SU-DHL-6 (cell line): ENCODE measurements at regions not wholly inside any gene's neighbourhood (a gene's known extent, or its start where the extent isn't known, plus 50 kb on each side); places are given as distances from the start of the nearest gene placed in this dataset.

Source experiments
- H2AFZ ChIP-seq: fragments of 200-600 bp; sonication (generic); 2 replicates; pipeline ENCODE4 v1.6.1; 2014; ENCODE audit warnings: low read depth, mild to moderate bottlenecking, moderate library complexity, mixed read lengths, antibody characterized with exemption, low read length; ENCODE audit not compliant: severe bottlenecking
- H3F3A ChIP-seq: fragments of 200-600 bp; shearing (Covaris generic); 2 replicates; pipeline ENCODE4 v1.6.0; 2016; ENCODE audit warnings: antibody characterized with exemption, mild to moderate bottlenecking; ENCODE audit not compliant: insufficient read depth
- H3K27ac ChIP-seq: fragments of 200-600 bp; sonication (generic); 2 replicates; pipeline ENCODE4 v1.5.1; 2016; ENCODE audit warnings: low read depth, mild to moderate bottlenecking, low read length, moderate library complexity, mixed read lengths
- H3K27me3 ChIP-seq: fragments of 200-600 bp; sonication (generic), shearing (Covaris generic); 2 replicates; pipeline ENCODE4 v1.6.0; 2014; ENCODE audit warnings: mild to moderate bottlenecking, low read length
- H3K36me3 ChIP-seq: fragments of 200-600 bp; sonication (generic); 2 replicates; pipeline ENCODE4 v1.6.1; 2014; ENCODE audit warnings: mild to moderate bottlenecking, low read length, mixed read lengths
- H3K4me2 ChIP-seq: fragments of 300-600, 200-600 bp; shearing (Covaris generic), sonication (generic); 2 replicates; pipeline ENCODE4 v1.6.0; 2014; ENCODE audit warnings: low read length, low read depth, mild to moderate bottlenecking; ENCODE audit not compliant: poor library complexity, severe bottlenecking
- H3K4me3 ChIP-seq: fragments of 200-600 bp; sonication (generic); 2 replicates; pipeline ENCODE4 v1.5.1; 2014; ENCODE audit warnings: antibody characterized with exemption, low read length, mild to moderate bottlenecking, mixed read lengths; ENCODE audit not compliant: insufficient read depth, poor library complexity, severe bottlenecking
- H3K79me2 ChIP-seq: fragments of 200-600 bp; sonication (generic); 2 replicates; pipeline ENCODE4 v1.6.1; 2014; ENCODE audit warnings: mild to moderate bottlenecking, low read length, moderate library complexity; ENCODE audit not compliant: insufficient read depth
- H3K9ac ChIP-seq: fragments of 200-600 bp; sonication (generic); 2 replicates; pipeline ENCODE4 v1.7.0; 2014; ENCODE audit warnings: mild to moderate bottlenecking, low read length
- H3K9me2 ChIP-seq: fragments of 200-600 bp; sonication (generic); replicated peaks from 2 replicates; pipeline ENCODE4 v1.6.1; 2014; ENCODE audit warnings: low read length; ENCODE audit not compliant: insufficient read depth
- H3K9me3 ChIP-seq: fragments of 200-600 bp; sonication (generic); 2 replicates; pipeline ENCODE4 v1.6.1; 2014; ENCODE audit warnings: low read length, mixed read lengths; ENCODE audit not compliant: insufficient read depth
- H4K20me1 ChIP-seq: fragments of 200-600 bp; sonication (generic); 2 replicates; pipeline ENCODE4 v1.6.1; 2014; ENCODE audit warnings: low read depth, mild to moderate bottlenecking, antibody characterized with exemption, low read length, moderate library complexity, mixed read lengths
- EZH2phosphoT487 ChIP-seq: fragments of 200-600 bp; sonication (generic), shearing (Covaris generic); conservative IDR thresholded peaks from 2 replicates; pipeline ENCODE4 v1.6.1; 2018; ENCODE audit warnings: mild to moderate bottlenecking, antibody characterized with exemption, low read length, moderate library complexity, mixed read lengths
- TF ChIP-seq, protein P1 (sequence below): fragments of 200-600 bp; sonication (generic); IDR thresholded peaks from one replicate; pipeline ENCODE4 v1.5.1; 2017; ENCODE audit warnings: antibody characterized with exemption, mild to moderate bottlenecking, low read length, moderate library complexity; ENCODE audit not compliant: insufficient read depth, poor library complexity, severe bottlenecking

DNA sequence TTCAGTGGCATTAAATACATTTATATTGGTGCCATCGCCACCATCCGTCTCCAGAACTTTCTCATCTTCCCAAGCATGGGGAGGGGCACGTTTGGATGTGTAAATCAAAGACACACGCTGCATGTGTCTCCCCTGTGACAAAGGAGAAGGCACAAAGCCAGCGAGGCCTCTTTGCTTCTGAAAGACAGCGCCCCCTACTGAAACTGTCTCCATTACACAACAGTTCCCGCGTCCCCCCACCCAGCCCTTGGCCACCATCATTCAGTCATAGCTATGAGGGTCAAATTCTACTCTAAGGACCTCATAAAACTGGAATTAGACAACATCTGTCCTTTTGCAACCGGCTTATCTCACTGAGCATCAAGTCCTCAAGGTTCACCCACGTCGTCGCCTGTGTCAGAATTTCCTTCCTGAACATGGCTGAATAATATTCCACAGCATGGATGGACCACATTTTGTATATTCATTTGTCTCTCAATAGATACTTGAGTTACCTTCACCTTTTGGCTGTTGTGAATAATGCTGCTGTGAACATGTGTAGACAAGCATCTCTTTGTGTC lies 64.8 kb downstream of the IGF2 start:
- TF ChIP-seq, protein P1, sequence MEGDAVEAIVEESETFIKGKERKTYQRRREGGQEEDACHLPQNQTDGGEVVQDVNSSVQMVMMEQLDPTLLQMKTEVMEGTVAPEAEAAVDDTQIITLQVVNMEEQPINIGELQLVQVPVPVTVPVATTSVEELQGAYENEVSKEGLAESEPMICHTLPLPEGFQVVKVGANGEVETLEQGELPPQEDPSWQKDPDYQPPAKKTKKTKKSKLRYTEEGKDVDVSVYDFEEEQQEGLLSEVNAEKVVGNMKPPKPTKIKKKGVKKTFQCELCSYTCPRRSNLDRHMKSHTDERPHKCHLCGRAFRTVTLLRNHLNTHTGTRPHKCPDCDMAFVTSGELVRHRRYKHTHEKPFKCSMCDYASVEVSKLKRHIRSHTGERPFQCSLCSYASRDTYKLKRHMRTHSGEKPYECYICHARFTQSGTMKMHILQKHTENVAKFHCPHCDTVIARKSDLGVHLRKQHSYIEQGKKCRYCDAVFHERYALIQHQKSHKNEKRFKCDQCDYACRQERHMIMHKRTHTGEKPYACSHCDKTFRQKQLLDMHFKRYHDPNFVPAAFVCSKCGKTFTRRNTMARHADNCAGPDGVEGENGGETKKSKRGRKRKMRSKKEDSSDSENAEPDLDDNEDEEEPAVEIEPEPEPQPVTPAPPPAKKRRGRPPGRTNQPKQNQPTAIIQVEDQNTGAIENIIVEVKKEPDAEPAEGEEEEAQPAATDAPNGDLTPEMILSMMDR, result peak; percentile 30
- no peak for TF ChIP-seq EZH2phosphoT487
- Histone ChIP-seq H3K36me3 (no peaks in the 10 kb centered on the region), H3K9ac (no peak overlapping the region), H3F3A (no peaks in the 10 kb centered on the region), H3K27me3 (0 out of 2 replicates have a peak, but pooled peaks cover 2% of the 10 kb centered on the region), H4K20me1 (0 out of 2 replicates have a peak, but pooled peaks cover 3% of the 10 kb centered on the region), H2AFZ (no peak overlapping the region), H3K9me2 (no peaks in the 10 kb centered on the region), H3K4me2 (no peak overlapping the region), H3K9me3 (no peaks in the 10 kb centered on the region), H3K27ac (no peak overlapping the region), H3K79me2 (no peaks in the 10 kb centered on the region), H3K4me3 (no peak overlapping the region)

DNA sequence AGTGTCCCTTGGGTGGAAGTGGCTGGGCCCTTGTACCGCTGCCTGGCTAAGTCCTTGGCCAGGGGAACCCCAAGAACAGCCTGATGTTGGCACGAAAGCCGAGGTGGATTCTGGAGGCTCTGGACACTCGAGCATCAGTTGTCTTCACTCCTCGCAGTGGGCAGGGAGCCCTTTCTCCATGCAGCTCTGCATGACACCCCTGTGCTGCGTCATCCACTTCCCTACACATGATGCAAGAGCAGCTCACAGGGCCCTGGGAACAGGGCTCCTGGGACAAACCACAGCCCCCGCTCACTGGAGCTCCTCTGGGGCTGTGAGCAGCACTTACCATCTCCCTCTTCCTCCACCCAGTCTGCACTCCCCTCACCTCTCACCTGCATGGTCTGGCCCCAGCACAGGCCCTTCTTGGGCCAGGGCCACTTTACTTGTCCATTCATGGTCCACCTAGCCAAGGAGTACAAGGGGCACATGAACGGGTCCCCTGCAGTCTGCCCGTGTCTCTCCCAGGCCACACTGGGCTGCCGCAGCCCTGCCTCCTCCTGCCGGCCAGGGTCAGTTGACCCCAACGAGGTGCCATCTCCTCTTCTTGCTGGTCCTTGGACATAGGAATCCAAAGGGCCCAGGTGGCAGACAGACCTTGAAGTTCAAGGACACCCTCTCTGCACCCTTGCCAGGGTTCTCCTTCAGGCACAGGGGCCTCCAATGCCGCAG lies 66.5 kb downstream of the IGF2 start:
- Histone ChIP-seq H2AFZ (no peak overlapping the region), H3K36me3 (no peaks in the 10 kb centered on the region), H3K79me2 (no peaks in the 10 kb centered on the region), H3K27me3 (0 out of 2 replicates have a peak, but pooled peaks cover 2% of the 10 kb centered on the region), H3F3A (no peaks in the 10 kb centered on the region), H3K27ac (no peak overlapping the region), H3K9me3 (no peaks in the 10 kb centered on the region), H3K9ac (no peak overlapping the region), H4K20me1 (no peaks in the 10 kb centered on the region), H3K4me3 (no peak overlapping the region), H3K4me2 (no peak overlapping the region), H3K9me2 (no peaks in the 10 kb centered on the region)
- TF ChIP-seq, protein P1, result no peak
- no peak for TF ChIP-seq EZH2phosphoT487

DNA sequence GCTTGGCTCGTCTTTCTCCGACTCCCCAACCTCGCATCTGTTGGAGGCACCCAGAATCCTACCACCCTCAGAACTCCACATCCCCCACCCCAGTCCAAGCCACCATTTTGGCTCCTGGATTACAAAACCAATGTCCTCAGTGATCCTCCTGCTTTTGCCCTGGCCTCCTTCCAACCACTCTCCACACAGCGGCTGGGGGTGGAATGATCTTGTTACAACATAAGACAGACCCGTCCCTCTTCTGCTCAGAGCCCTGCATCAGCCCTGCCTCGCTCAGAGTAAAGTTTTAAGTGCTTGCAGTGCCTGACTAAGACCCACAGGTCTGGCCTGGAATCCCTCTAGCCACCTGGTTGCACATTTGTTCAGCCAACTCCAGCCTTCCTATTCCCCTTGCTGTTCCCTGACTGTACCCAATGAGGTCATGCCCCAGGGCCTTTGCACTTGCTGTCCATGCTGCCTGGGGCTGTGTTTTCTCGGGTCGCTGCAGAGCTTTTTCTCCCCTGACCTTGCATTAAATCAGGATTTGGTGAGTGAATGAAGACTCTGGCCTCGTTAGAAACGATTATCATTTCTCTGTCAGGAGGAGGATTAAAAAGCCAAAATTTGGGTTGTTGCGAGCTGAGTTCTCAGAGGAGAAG lies 67.3 kb downstream of the IGF2 start:
- H4K20me1 ChIP-seq, result no peaks in the 10 kb centered on the region

More for the DNA sequence above, 67.3 kb downstream of the IGF2 start:
- Histone ChIP-seq H3K4me2 (no peak overlapping the region), H3K79me2 (no peaks in the 10 kb centered on the region), H3K9me2 (no peaks in the 10 kb centered on the region), H3K27ac (no peak overlapping the region), H2AFZ (no peak overlapping the region), H3K4me3 (no peak overlapping the region), H3F3A (no peaks in the 10 kb centered on the region), H3K36me3 (no peaks in the 10 kb centered on the region), H3K27me3 (0 out of 2 replicates have a peak, but pooled peaks cover 2% of the 10 kb centered on the region), H3K9ac (no peak overlapping the region), H3K9me3 (no peaks in the 10 kb centered on the region)
- TF ChIP-seq, protein P1, result no peak
- no peak for TF ChIP-seq EZH2phosphoT487
